NCI-H82 treated with DMSO at 0.1 percent for 48 hours (cell line): ENCODE measurements at regions not wholly inside any gene's neighbourhood (a gene's known extent, or its start where the extent isn't known, plus 50 kb on each side); places are given as distances from the start of the nearest gene placed in this dataset.

Source experiments
- DNase-seq: peaks from one replicate; lab custom pipeline; 2025; ENCODE audit not compliant: unreplicated experiment; lab: John Stamatoyannopoulos, UW

DNA sequence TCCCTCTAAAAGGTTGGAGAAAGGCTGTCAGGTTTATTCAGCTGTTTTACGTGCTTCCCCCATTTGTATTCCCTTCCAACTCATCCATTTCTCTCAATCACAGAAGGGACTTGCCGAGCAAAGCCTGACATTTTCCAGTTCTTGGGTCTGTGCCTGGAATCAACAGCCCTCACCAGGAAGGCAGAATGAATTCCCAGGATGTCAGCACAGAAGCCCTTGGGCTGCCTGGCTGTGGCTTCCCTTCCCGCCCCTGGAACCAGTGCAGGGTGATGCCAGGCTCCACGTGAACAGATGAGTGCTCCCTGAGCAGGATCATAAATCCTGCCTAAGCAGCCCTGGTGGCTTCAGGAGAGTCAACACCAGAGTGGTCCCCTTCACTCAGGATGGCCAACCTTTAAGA, 86.1 kb upstream of the CD83 start:
- no peak for DNase-seq

DNA sequence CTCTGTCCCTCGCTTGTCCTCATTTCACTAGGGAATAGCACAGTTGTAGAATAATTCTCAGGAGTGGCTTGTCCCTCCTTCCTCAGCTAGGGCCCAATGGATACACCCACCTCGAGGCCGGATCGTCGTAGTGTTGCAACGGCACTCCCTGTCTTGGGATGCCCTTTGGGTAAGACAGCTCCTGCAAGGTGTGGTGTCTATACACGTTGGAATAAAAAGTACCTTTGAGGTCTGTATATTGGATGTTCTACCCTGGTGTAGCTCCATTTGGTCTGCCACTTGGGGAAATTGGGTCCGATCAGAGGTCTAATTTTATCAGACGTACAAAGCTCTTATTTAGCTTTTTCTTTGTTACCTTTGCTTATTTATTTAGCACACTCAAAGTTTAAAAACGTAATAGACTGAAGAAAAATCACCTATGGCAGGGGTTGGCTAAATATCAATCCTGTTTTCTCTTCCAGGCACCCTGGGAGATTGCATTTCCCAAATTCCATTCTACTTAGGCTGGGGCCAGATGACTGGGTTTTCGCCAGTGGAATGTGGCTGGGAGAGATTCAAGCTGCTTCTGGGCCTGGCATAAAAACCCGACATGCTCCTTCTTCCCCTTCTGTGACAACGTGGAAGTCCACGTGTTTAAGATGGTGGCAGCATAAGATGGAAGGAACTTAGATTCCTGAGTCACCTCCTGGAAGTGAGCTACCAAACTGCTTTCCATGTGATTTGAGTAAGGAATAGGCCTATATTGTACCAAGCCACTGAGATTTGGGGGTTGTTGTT, 82.3 kb upstream of the CD83 start:
- no peak for DNase-seq

DNA sequence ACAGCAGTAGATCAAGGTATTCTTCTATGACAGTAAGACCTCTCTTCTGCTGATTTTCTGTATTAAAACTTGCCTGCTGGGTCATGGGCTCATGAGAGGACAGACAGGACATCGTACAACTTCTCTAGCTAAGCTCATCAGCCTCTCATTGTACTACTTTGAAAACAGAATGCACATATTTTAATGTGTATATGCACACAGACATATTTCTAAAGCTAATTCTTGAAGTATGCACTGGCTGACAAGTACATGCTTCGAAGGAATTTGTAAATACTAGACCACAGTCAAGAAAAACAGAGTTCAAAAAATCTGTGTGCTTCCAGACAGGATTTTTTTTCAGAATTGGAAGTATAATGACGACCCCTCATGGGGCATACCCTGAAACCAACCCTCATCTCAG, 81.7 kb upstream of the CD83 start:
- DNase-seq, result no peak

DNA sequence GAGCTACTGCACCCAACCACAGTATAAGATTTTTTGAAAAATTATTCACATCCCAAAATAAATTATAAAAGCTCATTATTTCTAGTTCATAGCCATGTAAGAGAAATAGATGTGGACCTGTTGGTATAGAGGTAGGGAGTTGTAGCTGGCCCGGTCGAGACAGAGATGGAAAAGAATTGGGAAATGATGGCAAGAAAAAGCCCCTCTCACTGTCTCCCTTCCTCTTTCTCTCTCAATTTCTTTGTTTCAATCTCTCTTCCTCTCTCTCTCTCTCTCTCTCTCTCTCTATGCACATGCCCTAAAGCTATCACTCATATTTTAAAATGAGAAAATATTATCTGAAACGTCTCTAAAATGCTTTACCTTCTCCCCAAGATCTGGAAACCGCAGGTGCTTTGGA, 80.7 kb upstream of the CD83 start:
- DNase-seq, result no peak

DNA sequence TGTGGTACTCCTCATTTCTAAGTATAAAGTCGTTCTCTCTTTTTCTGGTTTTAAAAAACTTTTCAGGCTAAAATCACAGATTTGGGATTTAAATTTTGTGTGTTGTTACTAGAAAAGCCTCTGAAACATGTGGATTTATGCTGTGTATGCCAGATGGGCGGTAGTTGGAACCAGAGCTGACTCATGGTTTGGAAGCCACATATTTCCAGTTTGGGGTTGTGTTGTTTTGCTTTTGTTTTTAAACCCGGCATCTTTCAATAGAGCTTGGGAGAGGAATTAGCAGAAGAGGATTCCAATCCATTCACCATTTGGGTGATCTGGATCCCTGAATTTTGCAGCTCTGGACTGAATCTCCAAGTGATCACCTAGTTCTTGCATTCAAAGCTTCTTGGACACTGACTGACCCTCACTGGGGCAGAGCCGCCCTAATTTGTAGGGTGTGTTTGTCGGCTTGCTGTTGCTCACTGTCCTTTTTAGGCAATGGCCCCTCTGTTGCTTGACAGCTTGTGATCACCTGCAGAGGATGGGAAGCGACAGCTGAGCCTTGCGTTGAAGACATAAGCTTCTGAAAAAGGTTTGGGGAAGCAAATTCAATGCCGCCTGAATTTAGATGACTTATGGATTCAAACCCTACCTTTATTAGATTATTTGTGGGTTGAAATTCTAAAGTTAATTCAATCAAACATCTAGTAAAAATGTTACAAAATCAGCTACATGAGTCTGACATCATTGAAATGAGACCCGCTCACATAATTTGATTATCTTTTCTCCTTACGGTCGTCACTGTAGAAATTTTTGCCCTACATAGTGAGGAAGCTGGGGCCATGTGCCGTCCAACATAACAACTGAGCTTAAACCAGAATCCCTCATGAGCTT, 79.9 kb upstream of the CD83 start:
- DNase-seq, result no peak

DNA sequence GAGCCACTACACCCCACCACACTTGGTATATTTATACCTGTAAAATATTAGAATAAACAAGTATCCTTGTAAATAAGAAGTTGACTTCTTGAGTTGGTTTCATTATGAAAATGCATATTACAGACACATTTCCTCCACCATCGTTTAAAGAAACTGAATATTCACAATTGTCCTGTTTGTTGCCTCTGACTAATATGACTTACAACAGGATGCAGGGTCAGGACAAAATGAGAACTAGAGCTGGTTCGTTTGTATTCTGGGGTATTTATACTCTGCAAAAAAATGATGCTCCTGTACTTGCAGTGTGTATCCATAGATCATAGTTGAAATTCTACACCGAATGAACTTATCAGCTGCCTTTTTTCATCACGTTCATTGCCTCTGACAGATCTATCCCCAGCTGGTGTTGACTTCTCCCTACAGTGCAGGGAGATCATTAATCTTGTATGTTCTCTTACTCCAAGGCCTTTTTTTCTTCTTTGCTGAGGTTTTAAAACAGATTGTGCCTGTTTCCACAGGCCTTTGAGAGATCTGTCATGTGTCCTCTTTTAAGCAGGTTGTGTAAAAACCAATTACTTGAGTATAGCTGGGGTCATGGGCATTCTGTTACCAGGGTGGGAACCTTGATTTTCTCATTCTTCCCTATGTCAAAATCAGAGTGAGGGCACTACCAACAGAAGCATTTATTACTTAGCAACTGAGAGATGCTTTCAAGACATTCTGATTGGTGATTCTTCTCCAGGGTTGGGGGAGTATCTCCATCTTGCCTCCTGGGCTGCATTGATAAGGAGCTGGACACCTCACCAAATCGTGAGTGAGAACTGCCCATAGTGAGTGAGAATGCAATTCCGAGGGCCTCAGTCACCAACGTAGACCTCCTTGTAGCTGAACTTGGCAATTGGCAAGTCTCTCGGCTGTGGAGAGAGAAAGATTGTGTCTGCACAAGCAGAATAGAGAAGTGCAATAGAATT, 78.8 kb upstream of the CD83 start:
- peak; percentile 63 for DNase-seq

DNA sequence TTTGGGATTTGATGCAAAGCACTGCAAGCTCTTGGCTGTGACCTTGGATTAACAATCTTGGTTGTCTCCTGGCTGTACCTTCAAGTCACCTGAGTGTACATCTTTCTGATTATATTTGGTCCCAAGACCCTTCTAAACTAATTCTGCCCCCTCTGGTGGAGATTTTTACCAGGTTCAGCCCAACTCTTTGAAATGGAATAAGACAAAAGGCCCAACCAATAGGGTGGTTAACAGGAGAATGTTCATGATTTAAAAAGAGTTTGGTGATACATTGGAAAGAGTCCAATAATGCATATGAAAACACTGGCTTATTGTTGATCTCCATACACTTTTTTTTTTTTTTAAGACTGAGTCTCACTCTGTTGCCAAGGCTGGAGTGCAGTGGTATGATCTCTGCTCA, 77.5 kb upstream of the CD83 start:
- DNase-seq, result no peak

DNA sequence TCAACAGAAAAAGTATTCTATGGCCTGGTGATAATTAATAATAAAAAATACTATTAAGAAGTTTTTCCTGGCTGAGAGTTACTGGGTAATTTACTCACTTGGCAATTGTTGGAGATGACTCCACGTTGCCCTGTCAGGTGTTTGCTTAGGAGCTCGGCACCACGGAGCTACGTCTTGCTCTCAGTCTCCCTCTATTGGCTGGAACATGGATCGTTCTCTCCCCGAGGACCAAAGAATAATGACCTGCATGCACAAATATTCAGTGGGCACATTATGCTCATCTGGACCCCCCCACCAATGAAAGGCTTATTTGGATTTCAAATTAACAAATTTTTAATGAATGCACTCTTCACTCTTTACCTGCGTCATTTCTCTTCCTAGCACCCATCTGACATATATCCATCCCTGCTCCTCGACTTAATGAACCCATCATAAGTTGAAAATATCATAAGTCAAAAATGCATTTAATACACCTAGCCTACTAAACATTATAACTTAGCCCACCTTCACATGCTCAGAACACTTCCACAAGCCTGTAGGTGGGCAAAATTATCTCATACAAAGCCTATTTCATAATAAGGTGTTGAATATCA, 71.0 kb upstream of the CD83 start:
- peak; percentile 47 for DNase-seq

DNA sequence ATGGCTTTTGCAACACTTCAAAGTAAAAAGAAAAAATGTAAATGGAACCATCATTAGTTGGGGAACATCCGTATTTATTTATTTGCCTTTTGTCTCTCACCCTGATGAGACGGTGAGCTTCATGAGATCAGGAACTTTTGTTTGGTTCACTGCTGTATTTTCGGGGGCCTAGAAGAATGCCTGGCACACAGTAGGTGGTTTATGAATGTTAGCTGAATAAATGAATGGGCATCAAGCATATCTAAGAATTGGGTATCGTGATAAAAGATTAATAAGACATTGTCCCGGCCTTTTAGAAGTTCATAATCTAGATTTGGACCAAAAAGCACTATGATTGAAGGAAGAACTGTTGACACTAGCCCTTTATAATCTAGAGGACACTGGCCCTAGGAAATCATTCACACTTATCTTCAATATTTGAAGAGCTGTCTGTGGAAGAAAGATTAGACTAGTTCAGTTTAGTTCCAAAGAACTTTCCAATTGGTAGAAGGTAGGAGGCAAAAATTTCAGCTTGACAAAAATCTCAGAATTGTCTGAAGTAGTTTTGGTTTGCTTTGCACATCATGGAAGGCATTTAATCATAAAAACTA, 70.3 kb upstream of the CD83 start:
- no peak for DNase-seq

DNA sequence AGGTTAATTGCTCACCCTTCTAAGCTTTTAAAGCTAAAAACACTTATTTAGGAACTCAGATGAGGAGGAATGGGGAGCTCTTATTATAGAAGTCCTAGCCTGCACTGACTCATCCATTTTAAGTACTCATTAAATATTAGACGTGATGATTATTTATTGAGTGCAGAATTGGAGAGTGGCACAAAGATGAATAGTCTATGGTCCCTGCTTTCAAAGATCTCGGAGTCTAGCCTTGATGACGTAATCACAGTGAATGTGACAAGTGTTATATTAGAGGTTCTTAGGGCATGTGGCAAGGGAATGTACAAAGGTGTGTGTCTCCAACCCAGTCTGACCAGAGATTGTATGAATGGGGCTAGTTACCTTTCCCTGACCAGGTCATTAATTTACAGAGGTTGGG, 68.7 kb upstream of the CD83 start:
- DNase-seq, result no peak

DNA sequence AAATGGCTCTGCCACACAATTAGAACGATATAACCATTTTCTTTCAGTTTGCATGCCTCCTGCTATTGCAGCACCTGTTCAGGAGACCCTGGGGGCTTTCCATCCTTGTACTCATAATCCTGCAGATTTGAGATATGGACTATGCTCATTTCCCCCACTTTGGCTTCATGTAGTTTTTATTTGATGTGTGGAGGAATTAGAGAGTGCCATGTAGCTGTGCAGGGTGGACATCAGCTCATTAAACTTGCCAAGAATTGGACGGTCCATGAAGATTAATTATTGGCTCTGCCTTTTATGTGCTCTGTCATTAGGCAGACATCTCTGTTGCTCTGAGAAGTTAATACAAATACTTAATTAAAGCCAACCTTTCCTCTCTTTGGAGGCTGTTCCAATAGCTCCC, 66.2 kb upstream of the CD83 start:
- DNase-seq, result no peak

DNA sequence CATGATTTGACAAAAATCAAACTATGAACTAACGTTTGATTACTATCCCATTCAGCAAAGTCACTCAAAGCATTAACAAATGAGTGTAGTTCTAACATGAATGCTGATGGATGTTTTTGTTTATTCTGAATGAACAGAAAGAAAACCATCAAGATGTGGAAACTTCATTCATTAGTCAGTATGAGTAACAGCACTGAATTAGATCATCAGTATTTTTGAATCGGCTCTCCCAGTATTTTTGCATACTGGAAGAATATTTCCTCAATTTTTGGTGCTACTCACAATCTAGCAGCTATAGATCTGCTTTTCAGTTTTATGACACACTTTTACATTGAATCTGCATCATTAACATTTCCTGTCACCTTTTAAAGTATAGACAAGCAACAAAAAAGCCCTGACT, 63.8 kb upstream of the CD83 start:
- DNase-seq, result no peak

DNA sequence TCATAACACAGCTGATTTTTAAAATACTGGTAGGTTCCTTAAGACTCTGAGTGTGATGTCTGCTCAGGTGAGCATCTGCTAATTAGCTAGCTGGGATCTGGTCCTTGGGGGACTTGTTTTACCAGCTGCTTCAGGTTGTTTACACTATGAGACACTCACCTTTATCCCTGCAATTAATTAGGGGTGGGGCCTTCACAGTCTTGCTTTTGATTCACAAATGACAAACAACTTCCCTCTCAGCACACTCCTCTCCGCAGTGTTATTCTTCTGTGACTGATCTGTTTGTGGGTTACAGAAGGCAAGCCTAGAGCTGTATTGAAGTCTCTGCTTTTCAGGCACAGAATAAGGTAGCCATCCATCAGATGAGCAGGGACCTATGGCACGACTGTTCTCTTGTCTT, 62.0 kb upstream of the CD83 start:
- no peak for DNase-seq

DNA sequence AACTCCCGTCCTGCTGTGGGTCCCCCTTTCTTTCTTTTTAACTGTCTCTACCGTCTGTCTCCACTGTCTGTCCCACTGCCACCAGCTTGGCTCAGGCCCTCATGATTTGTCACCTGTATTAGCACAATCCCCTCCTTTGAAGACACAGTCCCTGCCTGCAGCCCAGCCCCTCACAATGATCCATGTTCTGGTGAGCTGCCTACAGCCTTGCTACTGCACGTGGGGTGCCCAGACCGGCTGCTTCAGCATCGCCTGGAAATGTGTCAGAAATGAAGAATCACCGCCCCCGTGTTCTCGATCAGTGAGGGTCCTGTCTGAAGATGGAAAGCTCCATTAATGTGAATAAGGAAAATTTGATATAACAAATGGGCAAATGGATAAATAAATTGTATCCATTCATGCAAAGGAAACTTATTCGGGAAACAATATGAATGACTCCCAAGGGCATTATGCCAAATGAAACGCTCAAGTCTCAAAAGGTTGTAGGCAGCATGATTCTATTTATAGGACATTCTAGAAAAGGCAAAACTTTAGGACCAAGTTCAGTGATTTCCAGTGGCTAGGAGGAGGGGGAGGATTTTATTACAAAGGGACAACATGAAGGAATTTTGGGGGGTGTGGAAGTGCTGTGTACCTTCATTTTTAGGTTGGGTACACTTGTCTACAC, 59.4 kb upstream of the CD83 start:
- DNase-seq, result no peak

DNA sequence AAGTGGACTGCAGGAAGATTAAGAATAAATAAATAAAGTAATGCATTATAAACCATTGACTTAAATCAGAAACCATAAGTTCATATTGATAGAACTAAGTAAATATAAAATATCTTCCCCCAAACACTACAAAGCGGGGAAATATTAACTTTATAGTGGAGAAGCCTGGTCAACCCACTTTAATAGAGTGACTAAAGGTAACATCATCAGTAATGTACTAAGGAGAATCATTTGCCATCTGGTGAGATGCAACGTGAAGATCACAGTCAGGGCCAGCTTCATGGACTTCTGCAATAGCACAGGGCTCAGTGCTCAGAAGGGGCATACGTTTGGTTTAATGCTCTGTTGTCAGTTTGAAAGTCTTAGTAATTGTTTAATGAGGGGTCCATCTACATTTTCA, 58.8 kb upstream of the CD83 start:
- no peak for DNase-seq

DNA sequence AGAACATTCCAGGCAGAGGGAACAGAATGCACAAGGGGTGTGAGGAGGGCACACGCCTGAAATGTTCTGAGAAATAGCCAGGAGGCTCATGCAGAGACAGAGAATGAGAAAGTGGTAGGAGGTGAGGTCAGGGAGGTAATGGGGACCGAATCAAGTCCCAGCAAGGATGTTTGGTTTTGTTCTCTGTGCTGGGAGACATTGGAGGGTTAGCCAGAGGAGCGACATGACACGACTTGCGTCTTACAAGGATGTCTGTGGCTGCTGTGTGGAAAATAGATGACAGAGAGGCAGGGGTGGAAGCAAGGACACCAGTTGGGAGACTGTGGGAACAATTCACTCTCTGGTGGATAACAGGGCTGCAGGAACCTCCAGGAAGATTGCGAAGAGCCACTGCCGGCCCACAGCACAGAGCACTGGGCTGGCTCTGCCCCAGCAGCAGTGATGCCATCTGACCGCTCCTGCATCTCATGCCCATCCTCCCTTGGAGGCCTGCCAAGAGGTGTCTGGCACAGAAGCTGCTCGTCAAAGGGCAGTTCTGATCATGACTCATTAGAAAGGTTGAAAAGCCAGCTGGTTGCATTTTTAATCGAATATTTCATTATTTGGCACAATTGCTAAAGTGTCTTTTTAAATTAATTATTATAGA, 57.7 kb upstream of the CD83 start:
- DNase-seq, result no peak

DNA sequence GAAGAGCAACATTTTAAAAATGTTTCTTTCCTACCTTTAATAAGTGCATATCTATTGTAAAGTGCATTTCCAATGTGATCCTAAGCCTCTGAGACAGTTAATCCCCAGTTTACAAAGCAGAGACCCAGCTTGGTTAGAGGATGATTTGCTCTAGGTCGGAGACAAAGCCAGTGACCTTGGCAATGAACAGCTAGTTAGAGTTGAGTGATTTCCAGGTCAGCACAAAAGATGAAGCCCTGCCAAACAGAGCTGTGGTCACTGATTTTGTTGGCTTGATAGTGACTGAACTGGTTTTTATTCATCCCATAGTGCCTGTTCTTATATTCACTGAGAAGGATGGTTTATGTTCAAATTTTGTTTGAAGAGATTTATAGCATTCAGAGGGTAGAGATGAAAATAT, 56.6 kb upstream of the CD83 start:
- peak; percentile 65 for DNase-seq

DNA sequence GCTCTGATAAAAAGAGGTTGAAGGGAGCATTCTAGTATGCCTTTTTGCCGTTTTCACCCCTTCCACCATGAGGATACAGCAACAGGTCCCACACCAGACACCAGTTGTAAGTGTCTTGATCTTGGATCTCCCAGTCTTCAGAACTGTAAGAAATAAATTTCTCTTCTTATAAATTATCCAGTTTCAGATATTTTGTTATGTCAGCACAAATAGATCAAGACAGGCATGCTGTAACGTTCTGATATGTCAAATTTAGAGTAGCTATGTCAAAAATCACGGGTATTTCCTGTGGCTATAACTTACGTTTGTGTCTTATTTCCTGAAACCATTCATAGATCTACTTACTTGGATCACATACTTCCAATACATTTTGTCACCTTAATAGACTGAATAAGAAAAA, 55.9 kb upstream of the CD83 start:
- no peak for DNase-seq

DNA sequence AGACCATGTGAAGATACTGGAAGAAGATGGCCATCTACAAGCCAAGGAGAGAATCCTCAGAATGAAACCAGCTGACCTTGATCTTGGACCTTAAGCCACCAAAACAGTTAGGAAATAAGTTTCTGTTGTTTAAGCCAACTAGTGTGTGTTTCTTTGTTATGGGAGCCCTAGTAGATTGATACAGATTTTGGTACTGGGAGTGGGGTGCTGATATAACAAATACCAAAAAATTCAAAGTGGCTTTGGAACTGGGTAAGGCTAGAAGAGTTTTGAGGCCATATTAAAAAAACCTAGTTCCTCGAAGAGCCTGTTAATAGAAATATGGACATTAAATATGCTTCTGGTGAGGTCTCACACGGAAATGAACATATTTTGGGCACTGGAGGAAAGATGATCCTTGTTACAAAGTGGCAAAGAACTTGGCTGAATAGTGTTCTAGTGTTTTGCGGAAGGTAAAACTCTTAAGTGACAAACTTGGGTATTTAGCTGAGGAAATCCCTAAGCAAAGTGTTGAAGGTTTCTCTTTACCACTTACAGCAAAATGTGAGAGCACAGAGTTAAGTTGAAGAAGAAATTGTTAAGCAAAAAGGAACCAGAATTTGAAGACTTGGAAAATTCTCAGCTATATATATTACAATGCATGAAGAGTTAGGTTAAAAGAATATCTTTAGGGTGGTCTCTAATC, 55.1 kb upstream of the CD83 start:
- no peak for DNase-seq
